Loucy (cell line): ENCODE measurements at regions not wholly inside any gene's neighbourhood (a gene's known extent, or its start where the extent isn't known, plus 50 kb on each side); places are given as distances from the start of the nearest gene placed in this dataset.

Experiments used
- H2AFZ ChIP-seq: fragments of 200-600 bp; sonication (generic); 2 replicates; pipeline ENCODE4 v1.6.0; 2016; ENCODE audit warnings: antibody characterized with exemption, mild to moderate bottlenecking, low read length, moderate library complexity
- H3F3A ChIP-seq: fragments of 200-600 bp; 2 replicates; pipeline ENCODE4 v1.6.0; 2016; ENCODE audit warnings: antibody characterized with exemption, low read depth, mild to moderate bottlenecking
- H3K27me3 ChIP-seq: fragments of 200-600 bp; sonication (generic); 2 replicates; pipeline ENCODE4 v1.6.1; 2014; ENCODE audit warnings: low read length, mild to moderate bottlenecking; ENCODE audit not compliant: insufficient read depth, poor library complexity, severe bottlenecking
- H3K36me3 ChIP-seq: fragments of 200-600 bp; sonication (generic); 2 replicates; pipeline ENCODE4 v1.6.1; 2016; ENCODE audit warnings: low read length; ENCODE audit not compliant: insufficient read depth
- H3K4me1 ChIP-seq: fragments of 200-600 bp; sonication (generic); 2 replicates; pipeline ENCODE4 v1.5.1; 2014; ENCODE audit warnings: low read length, mild to moderate bottlenecking; ENCODE audit not compliant: insufficient read depth, poor library complexity, severe bottlenecking
- H3K4me2 ChIP-seq: fragments of 200-600 bp; sonication (generic); 2 replicates; pipeline ENCODE4 v1.6.0; 2014; ENCODE audit warnings: antibody characterized with exemption, low read length, low read depth, mild to moderate bottlenecking; ENCODE audit not compliant: poor library complexity, severe bottlenecking
- H3K4me3 ChIP-seq: fragments of 200-600 bp; sonication (generic); 2 replicates; pipeline ENCODE4 v1.5.1; 2014; ENCODE audit warnings: low read length, mild to moderate bottlenecking, mixed read lengths; ENCODE audit not compliant: poor library complexity, severe bottlenecking
- H3K79me2 ChIP-seq: fragments of 200-600 bp; sonication (generic); 2 replicates; pipeline ENCODE4 v1.6.1; 2014; ENCODE audit warnings: low read length; ENCODE audit not compliant: insufficient read depth
- H3K9ac ChIP-seq: fragments of 200-600 bp; sonication (generic); 2 replicates; pipeline ENCODE4 v1.6.0; 2014; ENCODE audit warnings: mild to moderate bottlenecking, low read depth, low read length, moderate library complexity; ENCODE audit not compliant: poor library complexity, severe bottlenecking
- H3K9me2 ChIP-seq: fragments of 200-600 bp; sonication (generic); replicated peaks from 2 replicates; pipeline ENCODE4 v1.6.1; 2016; ENCODE audit warnings: low read depth, low read length, mixed read lengths
- H3K9me3 ChIP-seq: fragments of 200-600 bp; sonication (generic); 2 replicates; pipeline ENCODE4 v1.6.1; 2014; ENCODE audit warnings: mild to moderate bottlenecking, antibody characterized with exemption, low read length, low read depth; ENCODE audit not compliant: insufficient read depth
- H4K20me1 ChIP-seq: fragments of 200-600 bp; sonication (generic); 2 replicates; pipeline ENCODE4 v1.6.0; 2014; ENCODE audit warnings: antibody characterized with exemption, low read length, mild to moderate bottlenecking; ENCODE audit not compliant: insufficient read depth, poor library complexity, severe bottlenecking
- CTCF ChIP-seq: fragments of 200-600 bp; sonication (generic); conservative IDR thresholded peaks from 2 replicates; pipeline ENCODE4 v1.5.1; 2014; ENCODE audit warnings: mild to moderate bottlenecking, antibody characterized with exemption, low read length
- EZH2phosphoT487 ChIP-seq: fragments of 200-600 bp; IDR thresholded peaks from 2 replicates; pipeline ENCODE4 v1.6.1; 2018; ENCODE audit warnings: antibody characterized with exemption, mild to moderate bottlenecking, moderate library complexity, borderline replicate concordance

- Histone ChIP-seq H3F3A (no peaks in the 10 kb centered on the region), H3K9ac (no peak overlapping the region), H3K9me3 (no peaks in the 10 kb centered on the region), H4K20me1 (no peaks in the 10 kb centered on the region), H3K4me2 (no peak overlapping the region), H3K4me3 (no peak overlapping the region), H3K4me1 (no peaks in the 10 kb centered on the region), H3K9me2 (no peaks in the 10 kb centered on the region), H3K27me3 (no peaks in the 10 kb centered on the region), H3K79me2 (no peaks in the 10 kb centered on the region), H3K36me3 (no peaks in the 10 kb centered on the region), H2AFZ (no peak overlapping the region)
- TF ChIP-seq CTCF (no peak), EZH2phosphoT487 (no peak)
Measured at GRCh38 chr4:45172636-45173035, 446.3 kb upstream of the GNPDA2 start.

DNA sequence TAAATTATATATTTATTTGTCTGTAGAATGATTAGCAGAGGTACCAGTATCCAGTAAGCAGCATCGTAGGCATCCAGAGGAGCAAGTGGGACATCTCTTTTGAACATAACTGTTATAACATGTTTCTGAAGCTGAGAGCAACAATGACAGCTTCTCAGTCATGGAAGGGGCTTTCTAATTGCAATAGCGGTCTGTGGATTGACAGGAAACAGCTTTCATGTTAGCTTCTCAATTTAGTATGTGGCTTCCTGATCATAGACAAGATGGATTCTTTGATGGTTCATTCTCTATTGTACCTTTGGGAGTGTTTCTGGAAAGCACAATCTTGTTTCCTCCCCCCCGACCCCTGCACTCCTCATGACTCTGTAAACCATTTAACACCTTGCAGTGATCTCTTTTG is 434.6 kb upstream of the GNPDA2 start:
- Histone ChIP-seq H3K9ac (no peak overlapping the region), H3K9me2 (no peaks in the 10 kb centered on the region), H2AFZ (no peak overlapping the region), H3K4me1 (no peaks in the 10 kb centered on the region), H3K9me3 (no peaks in the 10 kb centered on the region), H3K4me3 (no peak overlapping the region), H3K36me3 (no peaks in the 10 kb centered on the region), H3K4me2 (no peak overlapping the region), H3K27me3 (no peaks in the 10 kb centered on the region), H3K79me2 (no peaks in the 10 kb centered on the region), H3F3A (no peaks in the 10 kb centered on the region), H4K20me1 (no peaks in the 10 kb centered on the region)
- no peak for TF ChIP-seq CTCF
- TF ChIP-seq EZH2phosphoT487 = no peak

DNA sequence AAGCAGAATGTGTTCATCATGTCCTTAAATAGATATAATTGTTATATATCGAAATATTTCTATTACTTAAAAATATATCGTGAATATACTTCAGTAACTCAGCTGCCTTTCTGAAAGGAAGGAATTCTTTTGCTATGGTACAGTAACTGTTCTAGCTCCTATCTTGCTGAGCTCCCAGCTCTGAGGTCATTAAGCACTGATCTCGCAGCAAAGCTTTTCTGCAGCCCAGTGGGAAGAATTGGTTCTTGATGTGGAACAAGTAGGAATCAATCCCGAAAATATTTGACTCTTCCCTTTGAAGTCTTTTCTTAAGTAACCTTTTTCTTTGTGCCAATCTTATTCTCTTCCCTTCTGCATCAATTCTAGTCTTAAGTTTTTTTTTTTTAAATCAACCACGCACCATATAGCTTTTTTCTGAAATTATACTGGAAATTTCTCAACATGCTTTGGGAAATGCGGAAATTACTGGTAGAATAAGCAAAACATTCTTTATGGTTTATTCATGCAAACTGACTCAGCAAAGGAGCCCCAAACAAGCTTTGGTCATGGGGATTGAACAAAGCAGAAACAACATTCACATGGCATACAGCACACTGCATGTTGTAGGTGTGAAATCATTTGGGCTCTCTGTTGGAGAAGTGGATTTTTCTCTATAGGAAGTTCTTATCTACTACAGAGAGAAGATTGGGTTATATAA is 428.9 kb upstream of the GNPDA2 start:
- Histone ChIP-seq H3K36me3 (no peaks in the 10 kb centered on the region), H3K27me3 (no peaks in the 10 kb centered on the region), H3K4me2 (no peak overlapping the region), H3K9me2 (no peaks in the 10 kb centered on the region), H3K9me3 (no peaks in the 10 kb centered on the region), H3F3A (no peaks in the 10 kb centered on the region), H3K9ac (no peak overlapping the region), H4K20me1 (no peaks in the 10 kb centered on the region), H2AFZ (no peak overlapping the region), H3K4me1 (no peaks in the 10 kb centered on the region), H3K79me2 (no peaks in the 10 kb centered on the region), H3K4me3 (no peak overlapping the region)
- TF ChIP-seq EZH2phosphoT487 (no peak), CTCF (no peak)
